ENCODE measurements at regions not wholly inside any gene's neighbourhood (a gene's known extent, or its start where the extent isn't known, plus 50 kb on each side); places are given as distances from the start of the nearest gene placed in this dataset.

DNA sequence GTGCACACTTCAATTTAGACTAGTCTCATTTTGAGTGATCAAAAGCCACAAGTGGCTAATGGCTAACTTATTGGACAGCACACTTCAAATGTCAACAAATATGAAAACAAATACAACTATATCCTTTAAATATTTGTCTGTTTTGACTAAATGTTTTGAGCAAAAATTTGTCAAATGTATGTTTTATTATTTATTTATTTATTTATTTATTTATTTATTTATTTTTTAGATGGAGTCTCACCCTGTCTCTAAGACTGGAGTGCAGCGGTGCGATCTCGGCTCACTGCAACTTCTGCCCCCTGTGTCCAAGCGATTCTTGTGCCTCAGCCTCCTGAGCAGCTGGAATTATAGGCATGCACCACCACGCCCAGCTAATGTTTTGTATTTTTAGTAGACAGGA lies 1392.1 kb upstream of the WWC1 start:
- RAD21 ChIA-PET (ENCODE audit: unreplicated experiment) = no interaction called here
- SMC1A ChIA-PET (ENCODE audit: uncharacterized antibody, unreplicated experiment) = no interaction called here
- H2AFZ ChIP-seq (ENCODE audit: control insufficient read depth, low read depth, low read length) = no peak overlapping the region
- POLR2A ChIA-PET = no interaction called here
- WGBS (ENCODE audit: insufficient coverage, insufficient replicate concordance, low lambda C conversion rate, missing lambda C conversion rate) = 56% methylated on average over 5 of the region's 5 CpGs
- no peaks in the 10 kb centered on the region for H3K36me3 ChIP-seq (ENCODE audit: control insufficient read depth in 2 of 2, insufficient read depth in 2 of 2, low read length in 1 of 2)
- no peak for ATAC-seq
- no peaks in the 10 kb centered on the region for H3K9me3 ChIP-seq (replicated peaks; ENCODE audit: control insufficient read depth, insufficient read depth, low read length)
- H4K20me1 ChIP-seq (ENCODE audit: control insufficient read depth, insufficient read depth) = no peaks in the 10 kb centered on the region
- CTCF ChIA-PET = no interaction called here
- BruUV-seq (replicated peaks) = no TSS peak
- H3K4me2 ChIP-seq (ENCODE audit: control insufficient read depth, insufficient read depth) = no peak overlapping the region
- no peaks in the 10 kb centered on the region for H3K79me2 ChIP-seq (ENCODE audit: control insufficient read depth, insufficient read depth, low read length)
- TF ChIP-seq, protein P1, sequence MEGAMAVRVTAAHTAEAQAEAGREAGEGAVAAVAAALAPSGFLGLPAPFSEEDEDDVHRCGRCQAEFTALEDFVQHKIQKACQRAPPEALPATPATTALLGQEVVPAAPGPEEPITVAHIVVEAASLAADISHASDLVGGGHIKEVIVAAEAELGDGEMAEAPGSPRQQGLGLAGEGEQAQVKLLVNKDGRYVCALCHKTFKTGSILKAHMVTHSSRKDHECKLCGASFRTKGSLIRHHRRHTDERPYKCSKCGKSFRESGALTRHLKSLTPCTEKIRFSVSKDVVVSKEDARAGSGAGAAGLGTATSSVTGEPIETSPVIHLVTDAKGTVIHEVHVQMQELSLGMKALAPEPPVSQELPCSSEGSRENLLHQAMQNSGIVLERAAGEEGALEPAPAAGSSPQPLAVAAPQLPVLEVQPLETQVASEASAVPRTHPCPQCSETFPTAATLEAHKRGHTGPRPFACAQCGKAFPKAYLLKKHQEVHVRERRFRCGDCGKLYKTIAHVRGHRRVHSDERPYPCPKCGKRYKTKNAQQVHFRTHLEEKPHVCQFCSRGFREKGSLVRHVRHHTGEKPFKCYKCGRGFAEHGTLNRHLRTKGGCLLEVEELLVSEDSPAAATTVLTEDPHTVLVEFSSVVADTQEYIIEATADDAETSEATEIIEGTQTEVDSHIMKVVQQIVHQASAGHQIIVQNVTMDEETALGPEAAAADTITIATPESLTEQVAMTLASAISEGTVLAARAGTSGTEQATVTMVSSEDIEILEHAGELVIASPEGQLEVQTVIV (IDR thresholded peaks at IDR 0.05; ENCODE audit: borderline replicate concordance, partially characterized antibody) = no peak
- TF ChIP-seq CHD1 (IDR thresholded peaks at IDR 0.05; ENCODE audit: low read depth, low read length) (no peak), IKZF2 (IDR thresholded peaks at IDR 0.05) (no peak), NR2C2 (IDR thresholded peaks at IDR 0.05; ENCODE audit: borderline replicate concordance, control insufficient read depth, insufficient read length, low read depth) (no peak), SPI1 (IDR thresholded peaks at IDR 0.05; ENCODE audit: borderline replicate concordance, insufficient read depth, low read depth, low read length) (no peak), FOXM1 (IDR thresholded peaks at IDR 0.05; ENCODE audit: low read depth, low read length) (no peak), STAT1 (conservative IDR thresholded peaks at IDR 0.05) (no peak), NFIC (IDR thresholded peaks at IDR 0.05; ENCODE audit: low read depth, low read length) (no peak), FOXK2 (IDR thresholded peaks at IDR 0.05) (no peak)
- TF ChIP-seq, protein P2, sequence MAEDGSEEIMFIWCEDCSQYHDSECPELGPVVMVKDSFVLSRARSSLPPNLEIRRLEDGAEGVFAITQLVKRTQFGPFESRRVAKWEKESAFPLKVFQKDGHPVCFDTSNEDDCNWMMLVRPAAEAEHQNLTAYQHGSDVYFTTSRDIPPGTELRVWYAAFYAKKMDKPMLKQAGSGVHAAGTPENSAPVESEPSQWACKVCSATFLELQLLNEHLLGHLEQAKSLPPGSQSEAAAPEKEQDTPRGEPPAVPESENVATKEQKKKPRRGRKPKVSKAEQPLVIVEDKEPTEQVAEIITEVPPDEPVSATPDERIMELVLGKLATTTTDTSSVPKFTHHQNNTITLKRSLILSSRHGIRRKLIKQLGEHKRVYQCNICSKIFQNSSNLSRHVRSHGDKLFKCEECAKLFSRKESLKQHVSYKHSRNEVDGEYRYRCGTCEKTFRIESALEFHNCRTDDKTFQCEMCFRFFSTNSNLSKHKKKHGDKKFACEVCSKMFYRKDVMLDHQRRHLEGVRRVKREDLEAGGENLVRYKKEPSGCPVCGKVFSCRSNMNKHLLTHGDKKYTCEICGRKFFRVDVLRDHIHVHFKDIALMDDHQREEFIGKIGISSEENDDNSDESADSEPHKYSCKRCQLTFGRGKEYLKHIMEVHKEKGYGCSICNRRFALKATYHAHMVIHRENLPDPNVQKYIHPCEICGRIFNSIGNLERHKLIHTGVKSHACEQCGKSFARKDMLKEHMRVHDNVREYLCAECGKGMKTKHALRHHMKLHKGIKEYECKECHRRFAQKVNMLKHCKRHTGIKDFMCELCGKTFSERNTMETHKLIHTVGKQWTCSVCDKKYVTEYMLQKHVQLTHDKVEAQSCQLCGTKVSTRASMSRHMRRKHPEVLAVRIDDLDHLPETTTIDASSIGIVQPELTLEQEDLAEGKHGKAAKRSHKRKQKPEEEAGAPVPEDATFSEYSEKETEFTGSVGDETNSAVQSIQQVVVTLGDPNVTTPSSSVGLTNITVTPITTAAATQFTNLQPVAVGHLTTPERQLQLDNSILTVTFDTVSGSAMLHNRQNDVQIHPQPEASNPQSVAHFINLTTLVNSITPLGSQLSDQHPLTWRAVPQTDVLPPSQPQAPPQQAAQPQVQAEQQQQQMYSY (CRISPR knock-in tag; IDR thresholded peaks at IDR 0.05) = no peak
- TF ChIP-seq, protein P3, sequence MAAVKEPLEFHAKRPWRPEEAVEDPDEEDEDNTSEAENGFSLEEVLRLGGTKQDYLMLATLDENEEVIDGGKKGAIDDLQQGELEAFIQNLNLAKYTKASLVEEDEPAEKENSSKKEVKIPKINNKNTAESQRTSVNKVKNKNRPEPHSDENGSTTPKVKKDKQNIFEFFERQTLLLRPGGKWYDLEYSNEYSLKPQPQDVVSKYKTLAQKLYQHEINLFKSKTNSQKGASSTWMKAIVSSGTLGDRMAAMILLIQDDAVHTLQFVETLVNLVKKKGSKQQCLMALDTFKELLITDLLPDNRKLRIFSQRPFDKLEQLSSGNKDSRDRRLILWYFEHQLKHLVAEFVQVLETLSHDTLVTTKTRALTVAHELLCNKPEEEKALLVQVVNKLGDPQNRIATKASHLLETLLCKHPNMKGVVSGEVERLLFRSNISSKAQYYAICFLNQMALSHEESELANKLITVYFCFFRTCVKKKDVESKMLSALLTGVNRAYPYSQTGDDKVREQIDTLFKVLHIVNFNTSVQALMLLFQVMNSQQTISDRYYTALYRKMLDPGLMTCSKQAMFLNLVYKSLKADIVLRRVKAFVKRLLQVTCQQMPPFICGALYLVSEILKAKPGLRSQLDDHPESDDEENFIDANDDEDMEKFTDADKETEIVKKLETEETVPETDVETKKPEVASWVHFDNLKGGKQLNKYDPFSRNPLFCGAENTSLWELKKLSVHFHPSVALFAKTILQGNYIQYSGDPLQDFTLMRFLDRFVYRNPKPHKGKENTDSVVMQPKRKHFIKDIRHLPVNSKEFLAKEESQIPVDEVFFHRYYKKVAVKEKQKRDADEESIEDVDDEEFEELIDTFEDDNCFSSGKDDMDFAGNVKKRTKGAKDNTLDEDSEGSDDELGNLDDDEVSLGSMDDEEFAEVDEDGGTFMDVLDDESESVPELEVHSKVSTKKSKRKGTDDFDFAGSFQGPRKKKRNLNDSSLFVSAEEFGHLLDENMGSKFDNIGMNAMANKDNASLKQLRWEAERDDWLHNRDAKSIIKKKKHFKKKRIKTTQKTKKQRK (IDR thresholded peaks at IDR 0.05; ENCODE audit: low read depth, low read length) = no peak
- in situ Hi-C loops (cut with MboI) (no loop called here), intact Hi-C loops (cut with micrococcal nuclease; ENCODE audit: unreplicated experiment) (no loop called here)
- DNase-seq (ENCODE audit: low read depth, low spot score) = no peak
- H3K27ac ChIP-seq (ENCODE audit: control insufficient read depth, insufficient read depth) = no peak overlapping the region
- no peaks in the 10 kb centered on the region for H3K4me1 ChIP-seq (ENCODE audit: control insufficient read depth, insufficient read depth, low read length)
- H3K9ac ChIP-seq (ENCODE audit: control insufficient read depth, insufficient read depth, low read length) = no peak overlapping the region
- FAIRE-seq = no peak
- H3K4me3 ChIP-seq = no peak overlapping the region
- no peaks in the 10 kb centered on the region for H3K27me3 ChIP-seq (replicated peaks in 1 of 2; ENCODE audit: control insufficient read depth in 2 of 2, insufficient read depth in 2 of 2, low read length in 1 of 2)

All from GM12878 (cell line).